ENCODE measurements at regions not wholly inside any gene's neighbourhood (a gene's known extent, or its start where the extent isn't known, plus 50 kb on each side); places are given as distances from the start of the nearest gene placed in this dataset.

- Histone ChIP-seq H4K20me1 (ENCODE audit: insufficient read depth, low read length) (no peaks in the 10 kb centered on the region), H3K36me3 (ENCODE audit: insufficient read depth, low read length) (no peaks in the 10 kb centered on the region), H3K27ac (ENCODE audit: low read depth, low read length) (no peak overlapping the region), H3K4me1 (ENCODE audit: insufficient read depth, low read length) (no peaks in the 10 kb centered on the region), H3K4me3 (ENCODE audit: insufficient read depth, low read length) (no peak overlapping the region), H3K4me2 (ENCODE audit: insufficient read depth, low read length) (no peak overlapping the region), H3K27me3 (ENCODE audit: insufficient read depth, low read length) (no peaks in the 10 kb centered on the region), H2AFZ (ENCODE audit: low read length) (no peak overlapping the region), H3K79me2 (ENCODE audit: insufficient read depth, low read length) (no peaks in the 10 kb centered on the region), H3K9me3 (ENCODE audit: low read depth, low read length) (no peaks in the 10 kb centered on the region)
- no peak for DNase-seq (ENCODE audit: insufficient read length, low spot score, missing footprints)
- no peak for TF ChIP-seq CTCF (IDR thresholded peaks at IDR 0.05; ENCODE audit: extremely low read depth, low read depth, low read length)
Measured at GRCh38 chr13:64674126-64674525, 2556.0 kb downstream of the PCDH9 start.

GRCh38 chr13:64672751-64673150, 2557.4 kb downstream of the PCDH9 start:
- H3K27me3 ChIP-seq (ENCODE audit: insufficient read depth, low read length): no peaks in the 10 kb centered on the region
- H3K27ac ChIP-seq (ENCODE audit: low read depth, low read length): no peak overlapping the region
- H3K4me1 ChIP-seq (ENCODE audit: insufficient read depth, low read length): no peaks in the 10 kb centered on the region
- H3K36me3 ChIP-seq (ENCODE audit: insufficient read depth, low read length): no peaks in the 10 kb centered on the region
- H3K79me2 ChIP-seq (ENCODE audit: insufficient read depth, low read length): no peaks in the 10 kb centered on the region
- no peak overlapping the region for H2AFZ ChIP-seq (ENCODE audit: low read length)
- TF ChIP-seq CTCF (IDR thresholded peaks at IDR 0.05; ENCODE audit: extremely low read depth, low read depth, low read length): no peak
- H3K4me2 ChIP-seq (ENCODE audit: insufficient read depth, low read length): no peak overlapping the region
- no peaks in the 10 kb centered on the region for H3K9me3 ChIP-seq (ENCODE audit: low read depth, low read length)
- DNase-seq (ENCODE audit: insufficient read length, low spot score, missing footprints): no peak
- no peaks in the 10 kb centered on the region for H4K20me1 ChIP-seq (ENCODE audit: insufficient read depth, low read length)
- H3K4me3 ChIP-seq (ENCODE audit: insufficient read depth, low read length): no peak overlapping the region

GRCh38 chr13:64662887-64663593, 2567.1 kb downstream of the PCDH9 start:
- Histone ChIP-seq H3K4me2 (ENCODE audit: insufficient read depth, low read length) (no peak overlapping the region), H4K20me1 (ENCODE audit: insufficient read depth, low read length) (no peaks in the 10 kb centered on the region), H3K4me1 (ENCODE audit: insufficient read depth, low read length) (no peaks in the 10 kb centered on the region), H3K27ac (ENCODE audit: low read depth, low read length) (no peak overlapping the region), H3K9me3 (ENCODE audit: low read depth, low read length) (no peaks in the 10 kb centered on the region), H3K36me3 (ENCODE audit: insufficient read depth, low read length) (no peaks in the 10 kb centered on the region), H3K27me3 (ENCODE audit: insufficient read depth, low read length) (no peaks in the 10 kb centered on the region), H3K79me2 (ENCODE audit: insufficient read depth, low read length) (no peaks in the 10 kb centered on the region), H3K4me3 (ENCODE audit: insufficient read depth, low read length) (no peak overlapping the region), H2AFZ (ENCODE audit: low read length) (no peak overlapping the region)
- no peak for DNase-seq (ENCODE audit: insufficient read length, low spot score, missing footprints)
- no peak for TF ChIP-seq CTCF (IDR thresholded peaks at IDR 0.05; ENCODE audit: extremely low read depth, low read depth, low read length)

- no peaks in the 10 kb centered on the region for H4K20me1 ChIP-seq (ENCODE audit: insufficient read depth, low read length)
- H3K4me1 ChIP-seq (ENCODE audit: insufficient read depth, low read length): no peaks in the 10 kb centered on the region
- H3K4me2 ChIP-seq (ENCODE audit: insufficient read depth, low read length): no peak overlapping the region
- H3K27me3 ChIP-seq (ENCODE audit: insufficient read depth, low read length): no peaks in the 10 kb centered on the region
- no peaks in the 10 kb centered on the region for H3K79me2 ChIP-seq (ENCODE audit: insufficient read depth, low read length)
- no peaks in the 10 kb centered on the region for H3K36me3 ChIP-seq (ENCODE audit: insufficient read depth, low read length)
- no peak overlapping the region for H3K27ac ChIP-seq (ENCODE audit: low read depth, low read length)
- H2AFZ ChIP-seq (ENCODE audit: low read length): no peak overlapping the region
- DNase-seq (ENCODE audit: insufficient read length, low spot score, missing footprints): no peak
- H3K9me3 ChIP-seq (ENCODE audit: low read depth, low read length): no peaks in the 10 kb centered on the region
- no peak overlapping the region for H3K4me3 ChIP-seq (ENCODE audit: insufficient read depth, low read length)
- no peak for TF ChIP-seq CTCF (IDR thresholded peaks at IDR 0.05; ENCODE audit: extremely low read depth, low read depth, low read length)
Measured at GRCh38 chr13:64648293-64648692, 2581.8 kb downstream of the PCDH9 start.

All from osteoblast (primary cell).